ENCODE measurements at regions not wholly inside any gene's neighbourhood (a gene's known extent, or its start where the extent isn't known, plus 50 kb on each side); places are given as distances from the start of the nearest gene placed in this dataset.

DNA sequence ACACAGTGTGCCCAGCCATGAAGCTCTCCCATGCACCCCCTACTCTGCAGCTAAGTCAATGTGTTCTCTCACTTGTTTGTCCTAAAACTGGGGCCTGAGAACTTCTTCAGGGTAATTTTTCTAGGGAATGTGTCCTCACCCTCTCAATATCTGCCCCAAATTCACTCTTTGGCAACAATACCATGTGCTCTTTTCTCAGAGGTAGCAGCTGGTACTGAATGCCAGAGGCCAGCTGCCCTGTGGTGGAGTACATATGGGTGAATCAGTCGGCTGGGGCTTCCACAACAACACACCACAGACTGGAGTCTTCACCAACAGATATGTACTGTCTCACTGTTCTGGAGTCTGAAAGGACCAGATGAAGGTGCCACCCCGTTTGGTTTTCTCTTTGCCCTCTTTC lies 97.7 kb upstream of the TOP3B start:
- DNase-seq (ENCODE audit: low read depth in 2 of 3, low spot score in 2 of 3): no peak

DNA sequence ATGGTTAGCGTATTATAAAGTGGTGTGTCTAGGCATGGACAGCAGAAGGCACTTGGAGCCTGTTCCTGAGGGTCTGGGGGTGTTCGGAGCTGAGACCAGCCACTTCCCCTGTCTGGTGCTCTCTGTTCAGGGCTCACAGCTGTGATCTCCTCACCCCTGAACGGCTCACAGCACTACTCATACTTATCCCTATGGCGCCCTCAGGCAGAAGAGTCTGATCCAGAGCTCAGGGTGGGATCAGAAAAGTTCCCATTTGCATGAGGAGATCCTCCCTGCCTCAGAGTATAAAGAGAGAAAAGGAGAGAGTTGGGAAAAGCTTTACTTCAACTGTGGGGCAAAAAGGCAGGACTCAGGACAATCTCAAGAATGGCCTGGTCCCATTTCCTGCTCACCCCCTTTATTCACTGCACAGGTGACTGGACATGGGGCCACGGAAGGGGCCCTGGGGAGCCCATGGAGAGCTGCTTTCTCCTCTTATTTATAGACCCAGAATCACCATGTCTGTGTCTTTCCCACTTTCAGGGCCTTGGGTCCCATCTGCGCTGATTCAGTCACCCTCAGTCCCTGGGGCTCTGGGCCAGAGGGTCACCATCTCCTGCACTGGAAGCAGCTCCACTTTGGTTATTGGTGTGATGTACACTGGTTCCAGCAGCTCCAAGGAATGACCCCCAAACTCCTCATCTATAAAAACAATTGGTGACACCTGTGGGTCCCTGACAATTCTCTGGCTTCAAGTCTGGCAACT lies 97.0 kb upstream of the TOP3B start:
- no peak for DNase-seq (ENCODE audit: low read depth in 2 of 3, low spot score in 2 of 3)

DNA sequence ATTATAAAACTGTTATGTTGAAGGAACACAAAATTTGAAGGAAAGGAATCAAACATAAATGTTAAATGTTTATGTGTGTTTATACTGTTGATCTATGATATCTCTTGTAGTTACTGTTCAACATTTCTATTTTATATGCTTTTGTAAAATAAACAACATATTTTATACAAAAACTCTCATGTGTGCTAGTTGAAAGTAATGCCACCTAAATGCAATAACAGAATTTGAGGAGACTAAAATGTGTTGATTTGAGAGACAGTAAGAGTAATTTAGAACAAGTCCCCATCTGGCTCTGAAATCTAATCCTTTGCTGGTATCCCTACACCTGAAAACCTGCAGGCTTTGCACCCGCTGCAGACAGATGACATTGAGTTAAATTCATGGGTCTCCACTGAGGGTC lies 95.7 kb upstream of the TOP3B start:
- no peak for DNase-seq (ENCODE audit: low read depth in 2 of 3, low spot score in 2 of 3)

GRCh38 chr22:22076932-22077703 lies 94.5 kb upstream of the TOP3B start:
- no peak for DNase-seq (ENCODE audit: low read depth in 2 of 3, low spot score in 2 of 3)

- DNase-seq (ENCODE audit: low read depth in 2 of 3, low spot score in 2 of 3): no peak
Measured at GRCh38 chr22:22076361-22076760, 93.8 kb upstream of the TOP3B start.

- DNase-seq (ENCODE audit: low read depth in 2 of 3, low spot score in 2 of 3): no peak
Measured at GRCh38 chr22:22075382-22076163, 93.0 kb upstream of the TOP3B start.

GRCh38 chr22:22074634-22075381 lies 92.2 kb upstream of the TOP3B start:
- no peak for DNase-seq (ENCODE audit: low read depth in 2 of 3, low spot score in 2 of 3)

- no peak for DNase-seq (ENCODE audit: low read depth in 2 of 3, low spot score in 2 of 3)
Measured at GRCh38 chr22:22073769-22074561, 91.4 kb upstream of the TOP3B start.

- DNase-seq (ENCODE audit: low read depth in 2 of 3, low spot score in 2 of 3): no peak
Measured at GRCh38 chr22:22072169-22072836, 89.7 kb upstream of the TOP3B start.

DNA sequence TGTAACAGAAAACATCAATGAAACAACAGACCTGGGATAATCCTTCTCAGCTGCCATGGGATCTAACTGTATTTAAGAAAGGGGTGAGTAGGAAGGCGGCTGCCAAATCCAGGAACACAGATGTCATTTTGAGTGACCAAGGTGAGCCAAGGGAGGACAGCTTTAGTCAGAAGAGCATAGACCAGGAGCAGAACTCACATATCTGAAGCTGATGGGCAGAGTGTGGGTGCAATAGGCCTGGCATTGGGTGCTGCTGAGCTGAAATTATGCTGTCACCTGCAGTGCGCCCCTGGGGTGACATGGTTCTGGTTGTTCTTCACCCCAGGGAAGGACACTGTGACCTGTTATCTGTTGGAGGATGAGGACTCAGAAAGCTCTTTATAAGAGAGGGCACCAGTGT lies 88.9 kb upstream of the TOP3B start:
- no peak for DNase-seq (ENCODE audit: low read depth in 2 of 3, low spot score in 2 of 3)

- no peak for DNase-seq (ENCODE audit: low read depth in 2 of 3, low spot score in 2 of 3)
Measured at GRCh38 chr22:22070371-22070824, 87.8 kb upstream of the TOP3B start.

DNA sequence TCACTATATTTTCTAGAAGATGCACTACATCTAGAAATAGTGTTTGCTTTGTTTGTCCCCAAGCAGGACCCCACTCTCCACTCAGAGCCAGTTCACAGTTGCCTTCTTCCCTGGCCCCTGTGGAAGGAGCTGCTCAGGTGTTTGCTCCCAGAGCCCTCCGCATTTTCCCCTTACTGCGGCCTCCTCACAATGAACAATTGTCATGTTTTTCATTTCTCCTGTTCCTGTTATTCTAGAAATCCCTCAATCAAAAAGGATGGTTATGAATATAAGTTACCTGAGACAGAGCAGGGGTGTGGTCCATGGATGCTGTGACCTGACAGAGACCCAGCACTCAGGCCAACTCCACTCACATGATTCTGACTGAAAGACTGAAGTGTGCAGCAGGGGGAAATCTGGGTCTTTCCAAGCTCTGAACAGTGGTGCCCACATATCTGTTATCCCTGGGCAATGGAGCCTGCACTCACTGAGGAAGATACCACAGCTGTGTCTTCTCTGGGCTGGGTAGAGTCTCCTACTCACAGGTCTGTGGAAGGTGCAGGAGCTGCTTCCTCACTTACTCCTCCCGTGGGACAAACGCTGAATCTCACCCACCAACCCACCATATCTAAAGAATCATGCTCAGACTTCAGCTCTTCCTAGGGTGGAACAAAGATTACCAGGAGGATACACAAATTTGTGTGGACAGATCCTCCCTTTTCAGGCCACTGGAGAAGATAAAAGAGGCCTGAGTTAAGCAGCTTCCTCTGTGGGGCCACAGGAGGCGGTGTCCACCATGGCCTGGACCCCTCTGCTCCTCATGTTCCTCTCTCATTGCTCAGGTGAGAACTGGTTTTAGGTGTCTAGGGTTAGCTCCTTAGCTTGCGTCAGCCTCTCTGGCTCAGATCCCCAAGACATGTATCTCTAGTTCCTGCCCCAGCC lies 87.1 kb upstream of the TOP3B start:
- no peak for DNase-seq (ENCODE audit: low read depth in 2 of 3, low spot score in 2 of 3)

GRCh38 chr22:22068657-22069056 lies 86.1 kb upstream of the TOP3B start:
- DNase-seq (ENCODE audit: low read depth in 2 of 3, low spot score in 2 of 3): no peak

DNA sequence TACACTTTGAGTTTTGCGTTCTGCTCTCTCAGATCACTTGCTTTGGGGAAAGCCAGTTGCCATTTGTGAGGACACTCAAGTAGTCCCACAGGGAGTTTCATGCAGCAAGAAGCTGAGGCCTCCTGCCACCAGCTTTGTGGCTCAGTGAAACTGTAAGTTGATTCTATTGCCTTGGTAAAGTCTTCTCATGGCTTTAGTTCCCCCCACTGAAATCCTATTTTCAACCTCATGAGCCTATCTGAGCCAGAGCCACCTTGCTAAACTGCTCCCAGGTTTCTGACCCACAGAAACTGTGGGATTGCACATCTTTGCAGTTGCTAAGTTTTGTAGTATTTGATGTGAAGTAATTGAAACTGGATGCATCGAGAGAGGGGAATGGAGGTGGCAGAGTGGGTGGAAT lies 85.4 kb upstream of the TOP3B start:
- DNase-seq (ENCODE audit: low read depth in 2 of 3, low spot score in 2 of 3): no peak

DNA sequence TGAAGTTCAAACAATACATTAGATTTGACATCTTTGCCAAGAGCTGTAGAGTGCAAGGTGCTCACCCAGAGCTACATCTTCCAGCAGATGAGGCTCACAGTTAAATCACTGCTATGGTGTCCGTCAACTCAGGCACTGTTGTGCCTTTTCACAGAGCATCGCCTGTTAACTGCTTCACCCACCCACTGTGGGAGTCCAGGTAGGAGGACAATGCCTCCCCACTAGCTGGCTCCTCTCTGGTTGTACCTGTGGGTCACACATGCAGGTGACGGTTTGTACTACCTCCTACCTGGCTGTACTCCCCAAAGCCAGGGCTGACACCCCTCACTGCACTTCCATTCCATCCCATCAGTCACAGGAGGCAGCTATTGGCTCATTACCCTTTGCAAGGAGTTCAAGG lies 84.6 kb upstream of the TOP3B start:
- no peak for DNase-seq (ENCODE audit: low read depth in 2 of 3, low spot score in 2 of 3)

DNA sequence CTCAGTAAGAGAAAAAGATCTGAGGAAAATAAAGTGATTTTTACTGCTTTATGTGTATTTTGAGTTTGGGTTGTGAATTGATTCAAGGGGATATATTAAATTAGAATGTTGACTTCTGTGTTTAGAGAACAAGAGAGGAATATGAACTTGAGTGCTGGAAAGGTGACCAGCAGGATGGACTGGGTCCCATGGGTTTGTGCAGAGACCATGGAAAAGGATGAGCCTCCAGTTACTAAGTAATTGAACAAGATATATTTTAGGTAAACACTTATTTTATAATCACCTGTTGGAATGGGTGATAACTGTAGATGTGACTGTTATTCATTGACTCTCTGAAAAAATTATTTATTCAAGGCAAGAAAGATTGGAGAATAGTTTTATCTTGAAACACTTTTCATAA lies 82.0 kb upstream of the TOP3B start:
- DNase-seq (ENCODE audit: low read depth in 2 of 3, low spot score in 2 of 3): no peak

DNA sequence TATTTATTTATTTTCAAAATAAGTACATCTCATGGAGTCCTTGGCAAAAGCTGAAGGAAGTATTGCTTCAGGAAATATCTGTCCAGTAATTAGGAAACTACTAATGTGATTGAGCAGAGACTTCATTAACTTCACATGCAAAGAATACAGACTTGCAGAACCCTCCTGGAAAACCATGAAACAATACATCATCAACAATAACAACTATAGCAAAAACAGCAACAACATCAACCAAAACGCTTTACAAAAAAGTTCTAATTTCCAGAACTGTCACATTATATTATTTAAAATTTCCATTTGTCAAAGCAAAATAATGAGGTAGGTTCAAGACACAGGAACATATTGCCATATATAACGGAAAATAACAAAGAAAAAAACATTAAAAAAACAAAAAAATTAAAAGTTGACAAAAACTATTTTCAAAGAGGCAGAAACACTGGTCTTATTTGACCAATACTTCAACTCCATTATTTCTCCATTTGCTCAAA lies 79.8 kb upstream of the TOP3B start:
- no peak for DNase-seq (ENCODE audit: low read depth in 2 of 3, low spot score in 2 of 3)

All from activated CD8-positive, alpha-beta memory T cell treated with anti-CD3 and anti-CD28 coated beads for 48 hours (primary cell).